ENCODE measurements at regions not wholly inside any gene's neighbourhood (a gene's known extent, or its start where the extent isn't known, plus 50 kb on each side); places are given as distances from the start of the nearest gene placed in this dataset.
A peak's percentile ranks its signal among the peaks of the same experiment; 100 is the strongest.
"Not testable (repeated sequence)": the region's sequence is repeated elsewhere in the genome, so short reads cannot be mapped to it uniquely, and the experiment has no call there.

DNA sequence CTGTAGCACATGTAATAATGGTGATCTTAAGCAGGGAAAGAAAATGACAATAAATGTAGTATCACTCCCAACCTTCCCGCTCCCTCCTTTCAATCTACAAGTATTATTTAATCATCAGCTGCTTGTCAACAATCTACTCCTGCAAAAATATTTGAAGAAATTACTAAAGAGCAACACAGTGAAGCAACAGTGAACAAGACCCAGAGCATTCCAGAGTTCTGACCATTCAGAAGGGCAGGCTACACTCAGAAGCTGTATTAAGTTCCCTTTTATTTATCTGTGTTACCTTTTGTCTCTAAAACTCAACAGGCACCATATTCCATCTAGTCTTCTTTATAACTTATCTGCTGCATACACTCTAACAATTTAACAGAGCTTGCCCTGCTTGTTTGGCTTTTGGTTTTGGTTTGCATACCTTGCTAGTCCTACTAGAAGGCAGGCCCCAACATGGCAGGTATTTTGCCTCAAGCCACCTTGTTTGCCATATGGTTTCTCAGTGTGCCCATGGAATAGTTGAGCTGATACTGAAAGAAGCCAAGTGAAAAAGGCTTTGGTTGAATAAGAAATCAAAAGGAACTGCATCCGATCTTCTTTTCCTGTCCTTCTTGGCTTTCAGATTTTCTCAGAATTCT is 253.9 kb downstream of the CEMIP2 start:
- TF ChIP-seq, protein P1, sequence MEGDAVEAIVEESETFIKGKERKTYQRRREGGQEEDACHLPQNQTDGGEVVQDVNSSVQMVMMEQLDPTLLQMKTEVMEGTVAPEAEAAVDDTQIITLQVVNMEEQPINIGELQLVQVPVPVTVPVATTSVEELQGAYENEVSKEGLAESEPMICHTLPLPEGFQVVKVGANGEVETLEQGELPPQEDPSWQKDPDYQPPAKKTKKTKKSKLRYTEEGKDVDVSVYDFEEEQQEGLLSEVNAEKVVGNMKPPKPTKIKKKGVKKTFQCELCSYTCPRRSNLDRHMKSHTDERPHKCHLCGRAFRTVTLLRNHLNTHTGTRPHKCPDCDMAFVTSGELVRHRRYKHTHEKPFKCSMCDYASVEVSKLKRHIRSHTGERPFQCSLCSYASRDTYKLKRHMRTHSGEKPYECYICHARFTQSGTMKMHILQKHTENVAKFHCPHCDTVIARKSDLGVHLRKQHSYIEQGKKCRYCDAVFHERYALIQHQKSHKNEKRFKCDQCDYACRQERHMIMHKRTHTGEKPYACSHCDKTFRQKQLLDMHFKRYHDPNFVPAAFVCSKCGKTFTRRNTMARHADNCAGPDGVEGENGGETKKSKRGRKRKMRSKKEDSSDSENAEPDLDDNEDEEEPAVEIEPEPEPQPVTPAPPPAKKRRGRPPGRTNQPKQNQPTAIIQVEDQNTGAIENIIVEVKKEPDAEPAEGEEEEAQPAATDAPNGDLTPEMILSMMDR (IDR thresholded peaks at IDR 0.05; ENCODE audit: low read depth, low read length) = no peak
- DNase-seq (ENCODE audit: extremely low read depth, low read depth) = no peak

DNA sequence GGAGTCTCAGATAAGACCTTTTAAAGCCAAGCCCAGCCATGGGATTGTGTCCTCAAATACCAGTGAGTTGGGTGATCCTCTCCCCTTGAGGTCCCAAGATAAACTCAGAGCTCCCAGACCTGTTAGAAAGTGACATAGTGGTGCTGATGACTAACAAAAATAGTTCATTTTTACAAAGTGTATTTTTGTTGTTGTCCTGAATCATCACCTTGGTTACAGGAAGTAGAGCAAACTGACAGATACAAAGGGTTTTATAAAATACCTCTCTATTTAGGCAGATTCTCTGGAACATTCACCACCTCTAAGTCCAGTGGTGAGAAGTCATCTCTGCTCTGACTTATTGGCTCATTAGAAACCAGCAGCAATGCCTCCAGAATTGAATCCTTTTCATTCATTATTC is 259.3 kb downstream of the CEMIP2 start:
- DNase-seq (ENCODE audit: extremely low read depth, low read depth) = no peak
- TF ChIP-seq, protein P1 (IDR thresholded peaks at IDR 0.05; ENCODE audit: low read depth, low read length) = no peak

DNA sequence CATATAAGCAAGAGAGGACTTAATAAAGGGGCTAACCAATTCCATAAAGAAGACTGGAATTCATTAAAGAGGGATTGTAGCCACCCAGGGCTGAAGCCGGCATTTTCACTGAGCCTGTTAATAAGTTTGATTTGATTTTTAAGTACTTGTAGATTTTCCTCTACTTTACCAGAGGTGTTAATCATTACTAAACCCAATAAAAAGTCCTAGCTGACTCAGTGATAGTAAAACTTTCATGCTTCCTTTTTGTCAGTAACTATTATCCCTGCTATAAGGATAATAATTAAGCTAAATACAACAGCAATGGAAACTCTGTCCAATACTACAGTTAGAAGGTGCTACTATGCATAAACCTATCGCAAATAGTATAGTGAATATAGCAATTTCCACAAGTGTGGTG is 260.2 kb downstream of the CEMIP2 start:
- DNase-seq (ENCODE audit: extremely low read depth, low read depth) = not testable (repeated sequence)

DNA sequence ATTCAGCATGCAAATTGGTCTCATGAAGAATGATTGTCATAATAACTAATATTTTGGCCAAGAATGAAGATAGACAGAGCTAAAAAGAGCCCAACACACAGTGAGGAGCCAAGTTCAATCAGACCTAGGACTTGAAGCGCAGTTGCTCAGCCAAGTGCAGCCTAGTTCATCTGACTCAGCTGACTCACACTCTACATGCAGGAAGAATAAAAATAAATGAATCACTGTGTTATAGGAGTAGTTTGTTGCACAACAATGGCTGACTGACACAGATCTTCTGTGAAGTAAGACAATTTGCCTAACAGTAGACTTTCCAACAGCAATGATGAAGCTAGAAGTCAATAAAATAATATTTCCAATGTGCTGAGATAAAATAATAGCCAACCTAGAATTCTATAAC is 261.5 kb downstream of the CEMIP2 start:
- TF ChIP-seq, protein P1 (IDR thresholded peaks at IDR 0.05; ENCODE audit: low read depth, low read length) = no peak
- DNase-seq (ENCODE audit: extremely low read depth, low read depth) = no peak

DNA sequence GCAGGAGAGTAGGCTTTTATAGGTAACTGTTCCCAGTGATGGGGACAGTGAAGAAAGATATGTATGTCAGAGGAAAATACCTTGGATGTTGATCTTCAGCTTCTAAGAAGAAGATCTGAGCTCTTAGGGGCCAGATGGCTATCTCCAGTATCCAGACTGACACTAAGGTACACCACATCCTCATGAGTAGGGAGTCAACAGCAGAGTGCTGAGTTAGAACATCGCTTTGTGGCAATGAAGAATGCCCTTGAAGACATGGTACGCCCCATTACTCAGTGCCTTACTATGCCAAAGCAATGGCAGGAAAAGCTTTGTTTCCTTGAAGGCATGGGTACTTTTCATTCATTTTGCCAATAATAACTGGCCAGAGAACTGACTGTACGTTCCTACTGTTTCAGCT is 263.7 kb downstream of the CEMIP2 start:
- TF ChIP-seq, protein P1 (IDR thresholded peaks at IDR 0.05; ENCODE audit: low read depth, low read length) = no peak
- no peak for DNase-seq (ENCODE audit: extremely low read depth, low read depth)

DNA sequence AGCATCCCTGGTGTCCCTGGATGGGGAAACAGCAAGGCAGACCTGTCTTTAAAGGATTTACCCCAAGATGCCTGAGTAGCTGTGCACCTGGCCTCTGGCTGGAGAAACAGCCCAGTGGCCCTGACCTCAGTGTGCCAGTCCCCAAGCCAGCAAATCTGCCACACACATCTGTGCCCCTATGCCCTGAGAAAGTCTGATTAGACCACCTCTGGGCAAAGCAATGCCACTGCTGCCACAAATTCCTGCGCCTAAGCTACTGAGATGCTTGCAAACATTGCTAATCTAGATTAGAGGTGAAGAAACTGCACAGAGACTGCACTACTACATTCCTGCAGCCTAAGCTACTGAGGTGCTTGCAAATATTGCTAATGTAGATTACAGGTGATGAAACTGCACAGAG is 269.6 kb downstream of the CEMIP2 start:
- DNase-seq (ENCODE audit: extremely low read depth, low read depth) = no peak
- TF ChIP-seq, protein P1 (IDR thresholded peaks at IDR 0.05; ENCODE audit: low read depth, low read length) = no peak

DNA sequence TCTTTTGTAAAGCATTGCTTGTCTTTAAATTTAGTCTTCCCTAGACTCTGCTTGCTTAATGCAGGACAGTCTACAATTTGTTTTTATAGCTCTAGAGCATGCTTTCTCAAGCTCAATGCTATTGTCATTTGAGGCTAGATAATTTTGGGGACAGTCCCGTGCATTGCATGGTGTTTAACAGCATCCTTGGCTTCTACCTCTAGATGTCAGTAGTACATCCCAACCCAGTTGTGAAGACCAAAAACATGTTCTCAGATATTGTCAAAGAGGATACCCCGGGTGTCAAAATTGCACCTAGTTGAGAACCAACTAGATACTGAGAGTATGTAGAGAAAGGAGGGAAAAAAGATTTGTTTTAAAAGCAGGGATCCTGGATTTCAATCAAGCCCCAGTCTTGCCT is 277.5 kb downstream of the CEMIP2 start:
- DNase-seq (ENCODE audit: extremely low read depth, low read depth) = no peak
- TF ChIP-seq, protein P1 (IDR thresholded peaks at IDR 0.05; ENCODE audit: low read depth, low read length) = peak; percentile 28

DNA sequence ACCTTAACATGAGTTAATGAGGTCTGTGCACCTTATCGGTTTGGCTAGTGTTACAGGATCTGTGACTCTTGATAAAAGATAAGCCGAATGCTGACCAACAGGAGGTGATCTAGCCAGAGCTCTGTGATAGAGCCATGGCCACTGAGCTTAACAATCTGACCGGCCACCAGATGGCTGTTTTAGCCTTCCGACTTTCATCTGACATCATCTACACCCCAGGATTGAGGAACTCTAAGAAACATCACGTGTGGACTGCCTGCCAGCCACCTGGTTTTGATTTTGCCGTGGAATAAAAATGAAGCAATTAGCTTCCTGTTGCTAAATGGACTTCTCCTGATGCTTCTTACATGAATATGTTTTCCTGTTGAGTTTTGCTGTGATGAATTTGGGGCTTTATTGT is 281.3 kb downstream of the CEMIP2 start:
- DNase-seq (ENCODE audit: extremely low read depth, low read depth) = peak; percentile 30
- TF ChIP-seq, protein P1 (IDR thresholded peaks at IDR 0.05; ENCODE audit: low read depth, low read length) = peak; percentile 14

All from AG09319 (cell line).